Muscle of arm (tissue), 1 donor: ENCODE measurements at regions not wholly inside any gene's neighbourhood (a gene's known extent, or its start where the extent isn't known, plus 50 kb on each side); places are given as distances from the start of the nearest gene placed in this dataset.
A peak's percentile ranks its signal among the peaks of the same experiment; 100 is the strongest.
"Not testable (repeated sequence)": the region's sequence is repeated elsewhere in the genome, so short reads cannot be mapped to it uniquely, and the experiment has no call there.

Experiments
- DNase-seq: peaks from one replicate; pipeline ENCODE4 v3.0.0-alpha.2; 2013

DNA sequence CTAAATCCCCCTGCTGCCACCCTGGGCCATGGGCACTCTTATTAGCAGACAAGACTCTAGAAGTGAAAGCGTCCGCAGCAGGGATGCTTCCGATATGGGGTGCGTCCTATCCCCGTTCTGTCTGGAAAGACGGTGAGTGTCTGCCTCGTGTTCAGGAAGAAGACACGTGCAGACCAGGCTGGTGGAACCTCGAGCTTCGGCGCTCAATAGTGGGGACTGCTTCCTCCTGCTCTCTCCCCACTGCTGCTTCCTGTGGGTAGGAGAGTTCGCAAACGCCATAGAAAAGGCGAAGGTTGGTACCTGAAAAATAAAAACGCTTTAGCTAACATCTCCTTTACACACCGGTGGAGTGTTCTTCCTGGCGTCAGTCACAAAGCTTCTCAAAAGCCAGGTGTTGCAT is 67.7 kb upstream of the LYZL2 start:
- not testable (repeated sequence) for DNase-seq

DNA sequence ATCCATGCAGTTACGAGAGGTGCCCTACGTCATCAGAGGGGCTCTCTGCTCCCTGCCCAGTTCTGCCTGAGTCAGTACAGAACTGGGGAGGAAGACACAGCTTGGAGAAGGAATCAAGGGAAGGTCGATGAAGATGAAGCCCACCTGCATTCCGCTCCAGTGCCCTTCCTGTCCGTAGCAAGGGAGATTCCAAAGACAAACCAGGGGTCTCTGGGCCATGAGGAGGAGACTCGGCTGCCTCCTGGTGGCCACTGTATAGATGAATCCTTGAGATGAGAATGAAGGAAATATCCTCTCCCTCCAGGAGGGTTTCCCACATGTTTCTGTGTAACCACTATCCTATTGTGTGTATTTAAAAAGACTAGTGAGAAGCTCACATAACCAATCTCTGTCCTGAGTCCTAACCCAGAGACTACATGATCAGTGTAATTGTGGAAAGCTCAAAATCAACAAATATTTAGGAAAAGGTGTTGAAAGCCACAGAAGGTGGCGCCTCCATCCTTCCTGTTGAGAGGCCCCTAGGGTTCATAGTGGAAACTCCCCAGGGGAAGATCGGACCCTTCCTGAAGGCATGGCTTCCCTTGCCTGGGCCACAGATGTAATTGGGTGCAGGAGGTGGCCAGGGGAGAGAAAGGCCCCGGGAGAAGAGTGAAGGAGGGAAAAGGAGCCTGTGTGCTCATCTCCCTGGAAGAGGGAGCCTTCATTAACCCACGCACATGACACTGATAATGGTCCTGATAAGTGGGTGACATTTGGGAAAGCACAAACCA is 67.0 kb upstream of the LYZL2 start:
- not testable (repeated sequence) for DNase-seq

DNA sequence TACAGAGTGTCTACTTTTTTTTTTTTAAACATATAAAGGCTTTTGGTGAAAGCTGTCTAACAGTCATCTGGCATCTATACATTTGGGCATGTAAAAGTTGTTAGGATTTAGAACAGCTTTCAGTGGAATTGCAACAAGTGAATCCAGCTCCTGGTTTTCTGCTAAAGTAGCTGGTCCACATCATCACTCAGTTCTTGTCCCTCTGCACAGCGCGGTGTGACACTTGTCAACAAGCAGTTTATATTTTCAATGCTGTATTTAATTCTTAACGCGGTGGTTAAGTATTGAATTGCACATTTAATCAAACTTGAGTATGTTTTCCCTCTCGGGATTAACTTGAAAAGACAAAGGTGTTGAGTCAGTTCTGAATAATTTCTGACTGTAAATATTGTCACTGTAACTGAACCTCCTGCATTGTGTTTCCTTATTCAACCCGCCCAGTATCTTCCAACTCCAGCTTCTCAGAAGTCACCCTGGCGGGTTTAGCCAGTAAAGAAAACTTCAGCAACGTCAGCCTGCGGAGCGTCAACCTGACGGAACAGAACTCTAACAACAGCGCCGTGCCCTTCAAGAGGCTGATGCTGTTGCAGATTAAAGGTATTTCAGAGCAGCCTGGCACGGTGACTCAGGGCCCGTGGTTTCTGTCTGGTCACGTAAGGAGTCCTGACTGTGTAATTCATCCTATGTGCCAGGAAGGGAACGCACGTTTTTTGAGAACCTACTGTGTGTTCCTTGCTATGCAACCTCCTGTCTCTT is 66.1 kb upstream of the LYZL2 start:
- DNase-seq = not testable (repeated sequence)

DNA sequence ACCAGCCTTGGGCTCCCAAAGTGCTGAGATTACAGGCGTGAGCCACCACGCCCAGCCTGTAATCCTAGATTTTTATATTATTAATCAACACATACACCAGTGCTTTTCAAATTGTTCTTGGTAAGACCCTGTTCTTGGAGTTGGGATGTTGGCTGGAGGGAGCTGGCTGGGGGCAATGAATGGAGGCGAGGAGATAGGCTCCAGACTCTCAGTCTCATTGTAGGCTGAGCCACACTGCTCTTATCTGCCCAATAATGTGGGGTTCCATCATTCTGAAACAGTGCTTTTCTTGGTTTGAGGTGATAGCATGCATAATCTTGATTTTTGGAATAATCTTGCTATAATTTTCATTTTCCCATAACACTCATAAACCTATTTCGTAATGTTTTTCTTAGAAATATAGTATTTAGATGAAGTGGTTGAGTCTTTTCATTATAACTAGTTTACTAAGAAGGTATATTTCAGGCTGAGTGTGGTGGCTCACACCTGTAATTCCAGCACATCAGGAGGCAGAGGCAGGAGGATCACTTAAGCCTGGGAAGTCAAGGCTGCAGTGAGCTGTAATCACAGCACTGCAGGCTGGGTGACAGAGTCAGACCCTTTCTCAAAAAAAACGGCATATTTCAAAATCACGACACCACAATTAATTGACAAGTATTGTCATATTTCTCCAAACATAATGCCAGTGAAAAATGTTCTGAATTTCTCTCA is 65.1 kb upstream of the LYZL2 start:
- DNase-seq = no peak

DNA sequence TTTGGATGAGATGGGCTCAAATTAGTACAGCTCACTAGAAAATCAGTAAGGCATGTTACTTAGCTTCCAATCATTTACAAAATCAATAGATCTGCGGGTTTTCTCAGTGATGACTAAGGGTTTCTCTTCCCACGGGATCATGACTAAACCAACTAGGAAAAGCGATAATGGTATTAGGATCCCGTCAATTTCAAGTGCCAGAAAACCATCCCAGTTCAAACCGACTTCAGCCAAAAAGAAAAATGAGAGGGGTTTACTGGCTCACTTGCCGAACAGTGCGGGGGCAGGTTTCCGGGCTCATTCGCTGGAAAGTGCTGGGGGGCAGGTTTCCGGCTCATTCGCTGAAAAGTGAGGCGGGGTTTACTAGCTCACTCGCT is 62.1 kb upstream of the LYZL2 start:
- DNase-seq = peak; percentile 63

DNA sequence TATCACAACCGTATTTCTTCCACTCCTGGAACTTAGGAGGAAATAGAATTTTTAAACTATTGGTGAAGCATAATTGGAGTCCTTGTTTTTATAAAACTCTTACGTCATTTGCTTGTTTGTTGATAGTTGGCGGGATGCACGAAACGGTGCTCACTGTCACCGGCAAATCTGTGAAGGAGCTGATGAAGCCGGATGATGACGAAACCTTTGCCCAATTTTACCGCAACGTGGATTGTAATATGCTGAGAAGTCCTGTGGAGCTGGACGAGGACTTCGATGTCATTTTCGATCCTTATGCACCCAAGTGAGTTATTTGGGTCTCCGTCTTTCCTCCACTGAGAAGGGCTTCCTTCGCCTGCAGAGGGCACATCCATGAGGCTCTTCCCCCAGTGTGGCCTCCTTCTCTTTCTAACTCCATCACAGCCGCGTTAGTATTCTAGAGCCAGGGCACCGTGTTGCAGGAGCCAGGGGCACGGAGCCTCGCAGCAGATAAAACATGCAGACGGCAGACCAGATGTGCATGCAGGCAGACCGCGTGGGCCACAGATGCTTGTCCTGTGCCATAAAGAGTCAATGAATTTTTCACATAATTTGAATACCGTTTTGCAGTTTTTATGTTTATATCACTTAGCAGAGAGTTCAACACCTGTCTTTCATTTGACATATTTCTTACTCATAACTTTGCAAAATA is 61.5 kb upstream of the LYZL2 start:
- DNase-seq = not testable (repeated sequence)

DNA sequence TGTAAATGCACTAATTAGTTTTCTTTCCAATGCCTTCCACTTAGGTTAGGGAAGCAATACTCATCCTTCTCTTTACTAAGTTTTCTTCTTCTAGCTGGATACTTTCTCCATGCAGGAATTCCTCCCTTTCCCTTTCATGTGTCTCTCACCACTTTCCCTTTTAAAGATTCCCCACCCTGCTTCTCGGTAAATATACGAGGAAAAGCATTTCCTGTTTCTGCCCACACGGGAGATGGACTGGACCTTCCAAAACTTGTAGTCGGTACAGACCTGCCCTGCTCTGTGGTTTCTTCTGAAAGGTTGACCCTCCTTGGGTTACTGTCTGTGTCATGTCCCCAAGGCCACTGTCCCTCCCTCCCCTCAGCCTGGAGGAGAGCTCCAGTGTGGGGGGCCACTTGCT is 58.9 kb upstream of the LYZL2 start:
- no peak for DNase-seq

DNA sequence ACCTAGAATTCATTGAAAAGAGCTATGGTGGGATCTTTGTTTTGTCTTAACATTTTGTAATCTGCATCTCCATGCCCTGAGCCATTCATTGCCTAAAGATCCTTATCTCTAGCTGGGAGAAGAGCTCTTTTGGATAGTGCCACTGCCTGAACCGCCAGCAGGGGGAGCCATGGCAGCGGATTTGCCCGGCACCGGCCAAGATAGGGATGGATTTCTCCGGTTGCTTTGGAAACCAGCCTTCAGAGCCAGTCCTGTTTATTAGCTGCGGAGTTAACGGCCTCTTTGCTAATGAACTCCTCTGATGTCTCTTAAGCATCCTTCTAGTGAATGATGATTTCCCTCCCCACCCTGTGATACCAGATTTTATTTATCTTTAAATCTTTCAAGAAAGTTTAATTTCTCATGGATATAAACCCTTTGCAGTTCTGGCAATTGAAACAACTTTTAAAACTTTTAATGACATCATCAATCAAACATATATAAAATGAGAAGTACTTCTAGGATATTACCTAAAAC is 58.2 kb upstream of the LYZL2 start:
- DNase-seq = peak; percentile 82

DNA sequence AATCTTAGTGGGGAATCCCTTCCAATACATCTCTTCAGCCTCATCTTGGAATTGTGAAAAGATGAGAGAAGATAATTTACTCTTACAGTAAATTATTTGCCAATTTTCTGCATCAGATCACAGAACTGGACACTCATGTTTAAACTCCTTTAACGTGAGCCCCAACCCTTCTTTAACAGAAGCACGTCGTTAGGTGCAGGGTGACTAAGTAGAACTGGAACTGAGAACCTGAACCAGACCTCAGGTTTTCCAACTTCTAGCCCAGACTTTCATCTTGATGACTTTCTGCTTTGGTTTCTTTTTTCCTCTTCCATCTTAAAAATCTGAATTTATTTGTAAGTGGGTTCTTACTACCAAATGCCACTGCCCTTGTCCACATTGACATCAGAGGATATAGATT is 57.2 kb upstream of the LYZL2 start:
- DNase-seq = no peak

DNA sequence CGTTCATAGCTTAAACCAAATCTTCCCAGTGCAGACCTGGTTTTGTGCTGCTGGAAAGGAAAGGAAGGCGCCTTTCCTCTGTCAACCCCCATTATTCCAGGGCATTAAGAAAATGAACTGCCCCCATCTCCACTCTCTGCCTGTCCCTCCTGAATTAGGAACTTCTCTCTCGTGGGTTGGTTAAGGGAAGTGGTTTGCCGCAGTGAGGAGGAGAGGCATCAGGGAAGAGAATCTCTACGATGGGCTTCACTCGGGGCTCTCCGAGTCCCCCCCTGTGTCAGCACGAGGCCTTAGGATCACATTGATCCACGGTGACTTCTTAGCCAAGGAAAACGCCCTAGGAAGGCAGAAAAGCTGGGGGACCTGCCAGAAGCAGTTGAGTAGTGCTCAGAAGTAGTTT is 53.9 kb upstream of the LYZL2 start:
- no peak for DNase-seq

DNA sequence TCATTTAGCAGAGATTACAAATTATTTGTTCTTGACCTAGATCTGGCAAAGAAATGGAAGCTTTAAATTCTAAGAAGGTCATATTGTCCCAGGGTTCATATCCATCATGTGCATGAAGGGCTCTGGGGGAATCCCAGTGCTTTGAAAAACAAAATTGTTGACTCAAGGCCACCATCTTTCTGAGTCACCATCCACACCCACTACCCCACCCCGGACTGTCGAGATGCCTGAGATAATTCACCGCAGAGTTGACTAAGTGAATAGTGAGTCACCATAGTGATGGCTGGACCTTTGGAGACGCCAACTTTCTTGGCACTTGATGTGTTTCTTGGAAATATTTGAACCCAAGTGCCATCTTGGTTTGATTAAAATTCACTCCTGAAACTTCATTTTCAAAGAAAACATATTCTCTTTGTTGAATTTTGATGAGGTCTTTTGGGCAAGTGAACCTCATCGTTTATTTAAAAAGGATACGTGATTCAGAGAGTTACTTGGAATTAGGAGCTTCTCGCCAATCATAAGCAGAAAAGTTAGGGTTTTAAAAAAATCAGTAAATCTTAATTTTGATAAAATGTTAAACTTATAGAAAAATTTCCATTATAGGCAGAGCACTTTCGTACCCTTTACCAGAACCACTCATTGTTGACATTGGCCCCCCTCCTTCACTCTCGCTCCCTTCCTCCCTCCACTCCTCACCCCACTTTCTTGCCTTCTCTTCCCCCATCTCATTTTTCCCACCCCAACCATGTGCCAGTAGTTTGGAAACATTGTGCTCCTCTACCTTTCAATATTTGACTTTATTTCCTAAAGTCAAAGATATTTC is 53.0 kb upstream of the LYZL2 start:
- not testable (repeated sequence) for DNase-seq

DNA sequence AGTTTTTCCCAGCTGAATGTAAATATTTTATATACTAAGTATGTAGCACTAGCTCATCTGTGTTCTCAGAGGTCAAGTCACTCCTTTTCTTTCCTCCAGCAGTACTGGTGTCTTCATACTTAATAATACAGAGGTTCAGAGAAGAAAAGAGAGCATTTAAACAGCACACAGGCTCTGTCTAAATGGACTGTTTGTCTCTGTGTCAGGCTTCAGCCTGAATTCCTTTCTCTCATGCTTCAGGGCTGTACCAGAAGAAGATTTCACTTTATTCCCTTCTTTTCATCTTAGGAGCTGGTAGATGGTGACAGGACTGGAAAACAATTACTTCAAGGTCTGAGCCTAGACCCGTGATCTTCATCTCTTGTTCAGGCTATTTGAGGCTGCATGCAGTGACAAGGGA is 51.4 kb upstream of the LYZL2 start:
- DNase-seq = no peak
